ENCODE measurements at regions not wholly inside any gene's neighbourhood (a gene's known extent, or its start where the extent isn't known, plus 50 kb on each side); places are given as distances from the start of the nearest gene placed in this dataset.

GRCh38 chr15:75136118-75136517, 65.6 kb upstream of the C15orf39 start:
- DNase-seq, result no peak

GRCh38 chr15:75136758-75137157, 64.9 kb upstream of the C15orf39 start:
- no peak for DNase-seq

- no peak for DNase-seq
Observed at GRCh38 chr15:75138016-75138999, 63.4 kb upstream of the C15orf39 start.

- no peak for DNase-seq
Observed at GRCh38 chr15:75140080-75140879, 61.4 kb upstream of the C15orf39 start.

GRCh38 chr15:75142499-75142898, 59.2 kb upstream of the C15orf39 start:
- no peak for DNase-seq

GRCh38 chr15:75143738-75144334, 57.8 kb upstream of the C15orf39 start:
- DNase-seq, result no peak

GRCh38 chr15:75145027-75145841, 56.4 kb upstream of the C15orf39 start:
- DNase-seq, result no peak

- DNase-seq, result no peak
Observed at GRCh38 chr15:75148280-75148679, 53.4 kb upstream of the C15orf39 start.

- DNase-seq, result no peak
Observed at GRCh38 chr15:75149867-75150709, 51.6 kb upstream of the C15orf39 start.

- DNase-seq, result no peak
Observed at GRCh38 chr15:75151214-75152128, 50.2 kb upstream of the C15orf39 start.

Measured in activated CD8-positive, alpha-beta memory T cell treated with anti-CD3 and anti-CD28 coated beads, Interleukin-2, amount 50 U/mL, for 4 hours (primary cell).